Testis (tissue), 2 donors: ENCODE measurements at regions not wholly inside any gene's neighbourhood (a gene's known extent, or its start where the extent isn't known, plus 50 kb on each side); places are given as distances from the start of the nearest gene placed in this dataset.

Source experiments
- DNase-seq: peaks from one replicate; pipeline ENCODE4 v3.0.0-alpha.2; 2019
- H3K27ac ChIP-seq, 2 donors: fragments of 200-600 bp; sonication (generic); one replicate each; pipeline ENCODE4 v1.5.1; 2019
- H3K27me3 ChIP-seq: fragments of 200-600 bp; sonication (generic); one replicate; pipeline ENCODE4 v1.5.1; 2019
- H3K36me3 ChIP-seq: fragments of 200-600 bp; sonication (generic); one replicate; pipeline ENCODE4 v1.5.1; 2017; ENCODE audit warnings: low read depth; ENCODE audit errors: missing control alignments
- H3K4me1 ChIP-seq: fragments of 200-600 bp; sonication (generic); one replicate; pipeline ENCODE4 v1.5.1; 2019
- H3K4me3 ChIP-seq, 2 donors: fragments of 200-600 bp; sonication (generic); one replicate each; pipeline ENCODE4 v1.5.1; 2017 to 2019
- H3K9me3 ChIP-seq: fragments of 200-600 bp; sonication (generic); one replicate; pipeline ENCODE4 v1.5.1; 2017
- POLR2A ChIP-seq: fragments of 450-650 bp; IDR thresholded peaks from one replicate; pipeline ENCODE4 v1.6.1; 2017; ENCODE audit warnings: antibody characterized with exemption, mild to moderate bottlenecking, moderate library complexity
- WGBS, 2 donors: methylation state at CpG; one replicate each; pipeline ENCODE4 v1.1.5; 2018; 5-methylcytosine and 5-hydroxymethylcytosine counted together
- intact Hi-C: fragments of 100-400 bp; cut with DNase I; formaldehyde crosslinking; loops from one replicate; pipeline ENCODE4 v1.15.1; 2023; ENCODE audit warnings: low total_unique reads
- TF ChIP-seq, protein P1 (sequence below), 3 experiments: fragments of 450-650 bp in 2 of 3; fragments of 200-600 bp in 1 of 3; sonication (generic) in 1 of 3; IDR thresholded peaks; one replicate each; pipeline ENCODE4 v1.5.1; 2016 to 2019; ENCODE audit warnings: antibody characterized with exemption in 3 of 3, mild to moderate bottlenecking in 2 of 3, moderate library complexity in 1 of 3

DNA sequence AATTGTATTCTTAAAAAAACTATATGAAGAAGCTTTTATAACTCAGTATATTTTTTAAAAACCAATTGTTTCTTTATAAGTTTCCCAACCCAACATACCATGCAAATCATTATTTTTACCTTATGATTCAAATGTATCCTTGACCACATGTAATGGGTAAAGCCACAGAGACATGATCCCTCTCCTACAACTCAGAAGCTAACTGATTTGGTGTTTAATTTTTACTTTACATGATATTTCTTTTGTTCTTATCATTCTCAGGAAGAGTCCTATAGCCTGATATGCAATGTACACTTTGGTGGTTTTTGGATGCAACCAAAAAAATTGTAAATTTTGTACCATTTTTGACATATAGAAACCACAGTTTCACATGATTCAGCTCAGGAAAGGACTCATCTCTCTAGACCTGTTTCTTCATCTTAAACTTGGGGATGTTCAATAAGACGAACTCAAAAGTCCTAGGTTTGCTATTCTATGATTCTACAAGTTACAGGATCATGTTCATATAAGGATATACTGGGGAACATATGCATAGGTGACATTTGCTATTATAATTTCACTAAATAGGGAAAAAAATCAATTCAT lies 85.2 kb upstream of the RBBP8 start:
- intact Hi-C loops: no loop called here

DNA sequence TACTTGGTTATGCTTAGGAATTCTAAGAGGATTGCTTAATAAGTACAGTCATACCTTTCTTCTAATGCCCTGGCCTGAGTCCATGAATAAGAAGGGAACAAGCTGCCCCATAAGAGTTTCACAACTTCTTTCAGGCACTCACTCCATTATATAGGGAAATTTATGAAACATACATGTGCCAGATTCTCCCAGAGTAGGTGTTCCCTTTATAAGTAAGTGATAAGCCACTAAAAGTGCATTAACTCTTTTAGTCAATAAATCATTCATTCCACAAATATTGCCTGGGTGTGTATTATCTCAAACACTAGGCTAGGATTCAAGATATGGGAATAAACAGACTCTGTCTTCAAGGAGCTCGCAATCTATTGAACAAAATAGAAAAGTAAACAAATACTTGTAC lies 84.5 kb upstream of the RBBP8 start:
- intact Hi-C loops: no loop called here
- H3K36me3 ChIP-seq: no peaks in the 10 kb centered on the region
- DNase-seq: no peak

More for the DNA sequence above, 85.2 kb upstream of the RBBP8 start:
- H3K27ac ChIP-seq: no peak overlapping the region
- H3K27me3 ChIP-seq: no peaks in the 10 kb centered on the region
- no peak for DNase-seq
- no peaks in the 10 kb centered on the region for H3K9me3 ChIP-seq
- 0% methylated on average over 1 of the region's 1 CpG for WGBS, 2 donors
- no peak overlapping the region for H3K4me3 ChIP-seq
- no peaks in the 10 kb centered on the region for H3K36me3 ChIP-seq
- TF ChIP-seq, protein P1, sequence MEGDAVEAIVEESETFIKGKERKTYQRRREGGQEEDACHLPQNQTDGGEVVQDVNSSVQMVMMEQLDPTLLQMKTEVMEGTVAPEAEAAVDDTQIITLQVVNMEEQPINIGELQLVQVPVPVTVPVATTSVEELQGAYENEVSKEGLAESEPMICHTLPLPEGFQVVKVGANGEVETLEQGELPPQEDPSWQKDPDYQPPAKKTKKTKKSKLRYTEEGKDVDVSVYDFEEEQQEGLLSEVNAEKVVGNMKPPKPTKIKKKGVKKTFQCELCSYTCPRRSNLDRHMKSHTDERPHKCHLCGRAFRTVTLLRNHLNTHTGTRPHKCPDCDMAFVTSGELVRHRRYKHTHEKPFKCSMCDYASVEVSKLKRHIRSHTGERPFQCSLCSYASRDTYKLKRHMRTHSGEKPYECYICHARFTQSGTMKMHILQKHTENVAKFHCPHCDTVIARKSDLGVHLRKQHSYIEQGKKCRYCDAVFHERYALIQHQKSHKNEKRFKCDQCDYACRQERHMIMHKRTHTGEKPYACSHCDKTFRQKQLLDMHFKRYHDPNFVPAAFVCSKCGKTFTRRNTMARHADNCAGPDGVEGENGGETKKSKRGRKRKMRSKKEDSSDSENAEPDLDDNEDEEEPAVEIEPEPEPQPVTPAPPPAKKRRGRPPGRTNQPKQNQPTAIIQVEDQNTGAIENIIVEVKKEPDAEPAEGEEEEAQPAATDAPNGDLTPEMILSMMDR (IDR thresholded peaks at IDR 0.05): no peak
- no peak for TF ChIP-seq POLR2A
- no peaks in the 10 kb centered on the region for H3K4me1 ChIP-seq

GRCh38 chr18:22856870-22857269 lies 76.3 kb upstream of the RBBP8 start:
- WGBS, 2 donors: 75 to 91% methylated on average over 2 of the region's 2 CpGs
- Histone ChIP-seq H3K4me3 (no peak overlapping the region), H3K27ac (no peak overlapping the region), H3K9me3 (no peaks in the 10 kb centered on the region), H3K27me3 (no peaks in the 10 kb centered on the region), H3K36me3 (no peaks in the 10 kb centered on the region), H3K4me1 (no peaks in the 10 kb centered on the region)
- no peak for TF ChIP-seq POLR2A
- TF ChIP-seq, protein P1 (IDR thresholded peaks at IDR 0.05): no peak
- intact Hi-C loops: no loop called here
- no peak for DNase-seq

More for the DNA sequence above, 84.5 kb upstream of the RBBP8 start:
- H3K4me1 ChIP-seq: no peaks in the 10 kb centered on the region
- no peaks in the 10 kb centered on the region for H3K9me3 ChIP-seq
- H3K27me3 ChIP-seq: no peaks in the 10 kb centered on the region
- 90 to 93% methylated on average over 1 of the region's 1 CpG for WGBS, 2 donors
- TF ChIP-seq, protein P1 (IDR thresholded peaks at IDR 0.05): no peak
- no peak for TF ChIP-seq POLR2A
- no peak overlapping the region for H3K27ac ChIP-seq
- no peak overlapping the region for H3K4me3 ChIP-seq

DNA sequence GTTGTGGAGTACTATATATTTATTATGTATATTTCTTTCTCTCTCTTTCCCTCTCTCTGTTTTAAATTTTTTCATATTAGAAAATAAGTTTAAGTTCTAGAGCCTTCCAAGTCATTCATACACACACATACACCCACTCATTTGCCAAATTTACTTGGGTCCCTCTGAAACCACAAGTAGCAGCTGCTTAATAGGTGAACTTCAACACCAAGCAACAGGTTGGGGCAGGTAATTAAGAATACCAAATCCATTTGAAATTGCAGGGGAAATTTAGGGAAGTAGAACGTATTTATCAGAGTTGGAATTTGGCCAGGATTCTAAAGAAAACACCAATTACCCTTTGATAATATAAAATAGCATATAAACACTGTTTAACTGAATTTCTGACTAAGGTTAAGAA lies 75.0 kb upstream of the RBBP8 start:
- WGBS, 2 donors: 33 to 66% methylated on average over 1 of the region's 1 CpG
- no peaks in the 10 kb centered on the region for H3K27me3 ChIP-seq
- no peak for DNase-seq
- no peak overlapping the region for H3K27ac ChIP-seq
- no peaks in the 10 kb centered on the region for H3K9me3 ChIP-seq
- H3K4me1 ChIP-seq: no peaks in the 10 kb centered on the region
- no peaks in the 10 kb centered on the region for H3K36me3 ChIP-seq
- TF ChIP-seq POLR2A: no peak
- TF ChIP-seq, protein P1 (IDR thresholded peaks at IDR 0.05): no peak
- no peak overlapping the region for H3K4me3 ChIP-seq
- intact Hi-C loops: no loop called here

GRCh38 chr18:22860807-22861206 lies 72.3 kb upstream of the RBBP8 start:
- intact Hi-C loops: no loop called here
- Histone ChIP-seq H3K27ac (no peak overlapping the region), H3K36me3 (no peaks in the 10 kb centered on the region), H3K9me3 (no peaks in the 10 kb centered on the region), H3K4me1 (no peaks in the 10 kb centered on the region), H3K27me3 (no peaks in the 10 kb centered on the region), H3K4me3 (no peak overlapping the region)
- no peak for TF ChIP-seq POLR2A
- TF ChIP-seq, protein P1 (IDR thresholded peaks at IDR 0.05): no peak
- no peak for DNase-seq
- WGBS, 2 donors: 73 to 84% methylated on average over 3 of the region's 3 CpGs
